HAP-1 (cell line): ENCODE measurements at regions not wholly inside any gene's neighbourhood (a gene's known extent, or its start where the extent isn't known, plus 50 kb on each side); places are given as distances from the start of the nearest gene placed in this dataset.
A peak's percentile ranks its signal among the peaks of the same experiment; 100 is the strongest.

Experiments used
- DNase-seq, 2 experiments: peaks; one replicate each; pipeline ENCODE4 v3.0.0-alpha.2; 2016 to 2020; ENCODE audit warnings: low spot score in 2 of 2
- H3K27me3 ChIP-seq: fragments of 250-450 bp; sonication (Bioruptor Pico); 2 replicates; pipeline ENCODE4 v1.5.1; 2020; ENCODE audit warnings: low read depth, mild to moderate bottlenecking, moderate library complexity
- H3K36me3 ChIP-seq: fragments of 250-450 bp; sonication (Bioruptor Pico); replicated peaks from 2 replicates; pipeline ENCODE4 v1.5.1; 2020; ENCODE audit warnings: mild to moderate bottlenecking
- H3K4me1 ChIP-seq: fragments of 250-450 bp; sonication (Bioruptor Pico); 2 replicates; pipeline ENCODE4 v1.5.1; 2020; ENCODE audit warnings: mild to moderate bottlenecking
- H3K4me3 ChIP-seq: fragments of 250-450 bp; sonication (Bioruptor Pico); 2 replicates; pipeline ENCODE4 v1.5.1; 2020; ENCODE audit warnings: mild to moderate bottlenecking, moderate library complexity
- H3K9me3 ChIP-seq: fragments of 250-450 bp; sonication (Bioruptor Pico); 2 replicates; pipeline ENCODE4 v1.5.1; 2020; ENCODE audit warnings: mild to moderate bottlenecking, moderate library complexity
- in situ Hi-C: fragments of 300-500 bp; cut with MboI; formaldehyde crosslinking; loops from 3 replicates; pipeline ENCODE4 v1.14.3; 2020; ENCODE audit warnings: low sequenced_read_pairs, inconsistent platforms, mixed read lengths

DNA sequence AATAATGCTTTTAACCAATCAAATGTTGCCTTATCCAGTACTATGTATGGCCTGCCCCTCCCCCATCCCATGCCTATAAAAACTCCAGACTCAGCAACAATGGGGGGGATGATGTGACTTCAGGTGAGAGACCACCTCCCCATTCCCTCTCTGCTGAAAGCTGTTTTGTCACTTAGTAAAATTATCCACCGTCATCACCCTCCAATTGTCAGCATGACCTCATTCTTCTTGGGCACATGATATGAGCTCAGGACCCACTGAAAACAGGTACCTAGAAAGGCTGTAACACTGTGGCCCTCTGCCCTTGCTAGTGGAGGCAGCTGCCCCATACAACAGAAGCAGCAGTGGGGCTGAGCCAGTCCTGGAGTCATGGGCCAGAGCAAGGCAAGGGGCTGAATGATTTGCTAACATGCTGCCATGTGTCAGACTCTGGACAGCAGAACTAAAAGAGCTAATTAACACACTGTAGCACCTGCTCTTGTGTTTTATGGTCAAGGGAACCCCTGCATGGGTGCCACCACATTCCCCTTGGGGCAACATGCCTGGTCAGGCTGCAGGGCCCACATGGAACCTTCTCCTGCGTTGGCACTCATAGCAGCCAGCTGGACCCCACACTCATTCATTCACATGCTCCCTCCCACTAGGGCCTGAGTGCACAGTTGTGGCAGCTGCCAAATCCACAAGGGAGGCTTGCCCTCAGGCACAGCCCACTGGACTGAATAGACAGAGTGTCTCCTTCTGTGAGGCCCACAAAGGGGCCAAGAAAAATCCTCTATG is 722.2 kb upstream of the PCDH20 start:
- no peak for DNase-seq
- Histone ChIP-seq H3K9me3 (peaks cover 6% of the 10 kb centered on the region), H3K4me1 (peaks cover 10% of the 10 kb centered on the region), H3K27me3 (no peaks in the 10 kb centered on the region), H3K4me3 (no peak overlapping the region), H3K36me3 (no peaks in the 10 kb centered on the region)
- in situ Hi-C loops, result loop anchor here (25.0 kb wide), 1 partner anchor 199 kb away; no protein-coding TSS in a partner anchor

DNA sequence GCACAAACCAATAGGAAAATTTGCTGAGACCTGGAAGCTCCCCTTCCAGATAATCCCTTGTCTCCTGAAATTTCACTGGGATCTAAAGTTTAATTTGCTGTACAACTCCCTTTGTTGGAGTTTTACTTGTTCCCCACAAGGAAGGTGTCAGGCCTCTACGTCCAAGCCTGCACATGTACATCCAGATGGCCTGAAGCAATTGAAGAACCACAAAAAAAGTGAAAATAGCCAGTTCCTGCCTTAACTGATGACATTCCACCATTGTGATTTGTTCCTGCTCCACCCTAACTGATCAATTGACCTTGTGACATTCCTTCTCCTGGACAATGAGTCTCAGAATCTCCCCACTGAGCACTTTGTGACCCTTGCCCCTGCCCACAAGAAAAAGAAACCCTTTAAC is 716.0 kb upstream of the PCDH20 start:
- Histone ChIP-seq H3K9me3 (no peaks in the 10 kb centered on the region), H3K36me3 (no peaks in the 10 kb centered on the region)
- in situ Hi-C loops, result loop anchor here (25.0 kb wide), 1 partner anchor 206 kb away; no protein-coding TSS in a partner anchor

DNA sequence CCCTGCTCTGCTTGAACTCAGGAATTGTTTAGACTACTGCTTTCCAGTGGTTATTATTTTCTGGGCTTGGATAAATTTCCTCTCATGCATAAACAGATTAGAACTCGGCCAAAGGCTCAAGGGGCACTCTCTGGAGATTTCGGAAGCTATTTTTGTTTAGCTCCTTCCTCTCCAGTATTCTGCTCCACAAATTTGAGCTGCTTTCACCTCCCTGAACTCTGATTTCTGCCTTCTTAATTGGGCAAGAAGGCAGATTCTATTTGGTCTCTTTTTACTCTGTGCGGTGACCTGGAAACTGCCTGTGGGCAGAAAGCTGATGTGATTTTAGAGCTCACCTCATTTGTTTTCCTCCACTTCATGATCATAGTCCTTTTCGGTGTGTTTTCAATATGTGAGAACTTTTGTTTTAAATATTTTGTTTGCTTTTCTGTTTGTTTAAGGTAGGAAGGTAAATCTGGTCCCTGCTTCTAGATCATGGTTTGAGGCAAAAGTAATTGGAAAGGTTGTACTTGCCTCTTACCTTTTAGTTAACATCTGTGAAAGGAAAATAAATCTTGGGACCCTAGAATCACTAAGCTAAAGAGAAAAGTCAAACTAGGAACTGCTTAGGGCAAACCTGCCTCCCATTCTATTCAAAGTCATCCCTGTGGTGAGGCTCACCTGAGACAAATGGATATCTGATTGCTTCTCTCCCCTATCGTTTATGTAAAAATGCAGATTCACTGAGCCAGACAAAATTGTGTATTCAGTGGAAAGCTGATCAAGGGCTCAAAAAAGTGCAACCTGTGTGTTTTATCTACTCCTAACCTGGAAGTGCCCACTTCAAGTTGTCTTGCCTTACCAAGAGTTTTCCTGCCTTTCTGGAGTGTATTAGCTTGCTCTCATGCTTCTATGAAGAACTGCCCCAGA is 714.7 kb upstream of the PCDH20 start:
- no peaks in the 10 kb centered on the region for H3K36me3 ChIP-seq
- no peaks in the 10 kb centered on the region for H3K9me3 ChIP-seq
- H3K27me3 ChIP-seq, result no peaks in the 10 kb centered on the region
- H3K4me1 ChIP-seq, result 0 out of 2 replicates have a peak, but pooled peaks cover 2% of the 10 kb centered on the region
- DNase-seq, result no peak
- in situ Hi-C loops, result loop anchor here (25.0 kb wide), 1 partner anchor 207 kb away; no protein-coding TSS in a partner anchor
- H3K4me3 ChIP-seq, result no peak overlapping the region

More for the DNA sequence above, 716.0 kb upstream of the PCDH20 start:
- H3K4me3 ChIP-seq, result no peak overlapping the region
- H3K4me1 ChIP-seq, result 0 out of 2 replicates have a peak, but pooled peaks cover 4% of the 10 kb centered on the region
- DNase-seq, result no peak
- no peaks in the 10 kb centered on the region for H3K27me3 ChIP-seq

GRCh38 chr13:62129000-62129551 is 713.4 kb upstream of the PCDH20 start:
- Histone ChIP-seq H3K27me3 (no peaks in the 10 kb centered on the region), H3K9me3 (no peaks in the 10 kb centered on the region), H3K4me3 (no peak overlapping the region), H3K4me1 (0 out of 2 replicates have a peak, but pooled peaks cover 2% of the 10 kb centered on the region), H3K36me3 (no peaks in the 10 kb centered on the region)
- in situ Hi-C loops, result loop anchor here (25.0 kb wide), 1 partner anchor 208 kb away; no protein-coding TSS in a partner anchor
- no peak for DNase-seq

DNA sequence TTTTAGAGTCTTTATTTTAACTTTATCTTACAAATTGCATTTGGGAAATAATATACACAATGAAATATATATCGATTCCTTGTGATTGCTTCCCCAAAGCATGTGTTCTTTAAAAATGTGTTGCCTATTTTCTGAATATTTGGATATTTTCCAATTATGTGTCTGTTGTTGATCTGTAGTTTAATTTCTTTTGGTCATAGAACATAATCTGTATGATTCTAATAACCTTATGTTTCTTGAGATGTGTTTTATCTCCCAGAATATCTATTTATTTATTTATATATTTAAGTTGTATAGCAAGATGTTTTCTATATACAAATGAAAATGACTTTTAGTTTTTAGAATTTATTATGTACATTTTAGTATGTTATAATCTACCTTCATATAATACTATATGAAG is 710.8 kb upstream of the PCDH20 start:
- in situ Hi-C loops, result loop anchor here (25.0 kb wide), 1 partner anchor 211 kb away; no protein-coding TSS in a partner anchor
- H3K9me3 ChIP-seq, result no peaks in the 10 kb centered on the region
- no peak for DNase-seq
- no peaks in the 10 kb centered on the region for H3K4me1 ChIP-seq
- no peak overlapping the region for H3K4me3 ChIP-seq
- H3K36me3 ChIP-seq, result no peaks in the 10 kb centered on the region
- no peaks in the 10 kb centered on the region for H3K27me3 ChIP-seq

GRCh38 chr13:62125451-62125850 is 709.8 kb upstream of the PCDH20 start:
- no peak for DNase-seq
- Histone ChIP-seq H3K9me3 (no peaks in the 10 kb centered on the region), H3K36me3 (no peaks in the 10 kb centered on the region), H3K4me3 (no peak overlapping the region), H3K4me1 (no peaks in the 10 kb centered on the region), H3K27me3 (no peaks in the 10 kb centered on the region)
- in situ Hi-C loops, result loop anchor here (25.0 kb wide), 1 partner anchor 212 kb away; no protein-coding TSS in a partner anchor

GRCh38 chr13:62123409-62123808 is 707.8 kb upstream of the PCDH20 start:
- in situ Hi-C loops, result no loop called here
- no peak overlapping the region for H3K4me3 ChIP-seq
- no peak for DNase-seq

GRCh38 chr13:62122434-62122833 is 706.8 kb upstream of the PCDH20 start:
- no peaks in the 10 kb centered on the region for H3K36me3 ChIP-seq
- H3K4me3 ChIP-seq, result no peak overlapping the region
- no peaks in the 10 kb centered on the region for H3K27me3 ChIP-seq
- DNase-seq, result no peak
- H3K9me3 ChIP-seq, result no peaks in the 10 kb centered on the region
- in situ Hi-C loops, result no loop called here
- H3K4me1 ChIP-seq, result peaks cover 5% of the 10 kb centered on the region

More at GRCh38 chr13:62123409-62123808, 707.8 kb upstream of the PCDH20 start:
- Histone ChIP-seq H3K27me3 (no peaks in the 10 kb centered on the region), H3K4me1 (peaks cover 5% of the 10 kb centered on the region), H3K9me3 (no peaks in the 10 kb centered on the region), H3K36me3 (no peaks in the 10 kb centered on the region)

- no peaks in the 10 kb centered on the region for H3K36me3 ChIP-seq
Observed at GRCh38 chr13:62119739-62120700, 704.4 kb upstream of the PCDH20 start.

DNA sequence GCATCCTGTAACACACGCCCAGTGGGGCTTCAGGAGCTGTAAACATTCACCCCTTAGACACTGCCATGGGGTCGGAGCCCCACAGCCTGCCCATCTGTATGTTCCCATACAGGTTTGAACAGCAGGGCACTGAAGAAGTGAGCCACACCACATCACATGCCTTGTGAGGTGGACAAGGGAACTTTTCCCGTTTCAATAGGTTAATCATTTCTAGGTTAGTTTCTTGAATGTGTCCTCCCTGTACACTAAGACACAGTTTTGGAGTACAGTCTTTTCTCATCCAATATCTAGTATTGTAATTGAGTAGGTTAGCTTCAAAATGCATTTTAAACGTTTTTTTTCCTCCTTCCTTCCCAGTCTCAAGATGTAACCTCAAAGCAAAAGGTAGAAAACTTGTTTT is 700.2 kb upstream of the PCDH20 start:
- Histone ChIP-seq H3K4me3 (no peak overlapping the region), H3K27me3 (no peaks in the 10 kb centered on the region), H3K36me3 (no peaks in the 10 kb centered on the region), H3K9me3 (no peaks in the 10 kb centered on the region), H3K4me1 (peaks cover 5% of the 10 kb centered on the region)
- in situ Hi-C loops, result no loop called here
- no peak for DNase-seq

More at GRCh38 chr13:62119739-62120700, 704.4 kb upstream of the PCDH20 start:
- H3K27me3 ChIP-seq, result no peaks in the 10 kb centered on the region
- no peaks in the 10 kb centered on the region for H3K9me3 ChIP-seq
- DNase-seq, result peak in 1 of 2 experiments; percentile 49
- in situ Hi-C loops, result no loop called here
- no peak overlapping the region for H3K4me3 ChIP-seq
- peaks cover 5% of the 10 kb centered on the region for H3K4me1 ChIP-seq

DNA sequence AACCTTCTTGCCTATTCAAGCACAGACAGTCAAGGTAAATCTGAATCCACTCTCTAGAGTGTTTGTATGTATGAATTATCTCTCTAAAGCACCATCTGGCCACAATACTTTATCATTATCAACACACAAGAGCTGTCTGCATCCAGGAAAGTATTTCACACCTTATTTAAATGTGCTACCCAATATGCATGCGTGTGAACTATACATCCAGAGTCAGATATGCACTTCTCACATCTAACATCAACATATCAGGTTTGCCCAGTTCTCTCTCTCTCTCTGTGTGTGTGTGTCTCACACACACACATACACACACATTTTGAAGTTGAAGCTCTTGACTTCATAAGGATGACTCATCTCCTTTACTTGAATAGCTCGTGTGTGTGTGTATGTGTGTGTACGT is 697.5 kb upstream of the PCDH20 start:
- in situ Hi-C loops, result no loop called here
- no peak overlapping the region for H3K4me3 ChIP-seq
- no peaks in the 10 kb centered on the region for H3K36me3 ChIP-seq
- H3K9me3 ChIP-seq, result no peaks in the 10 kb centered on the region
- H3K27me3 ChIP-seq, result no peaks in the 10 kb centered on the region
- DNase-seq, result no peak
- H3K4me1 ChIP-seq, result no peaks in the 10 kb centered on the region

DNA sequence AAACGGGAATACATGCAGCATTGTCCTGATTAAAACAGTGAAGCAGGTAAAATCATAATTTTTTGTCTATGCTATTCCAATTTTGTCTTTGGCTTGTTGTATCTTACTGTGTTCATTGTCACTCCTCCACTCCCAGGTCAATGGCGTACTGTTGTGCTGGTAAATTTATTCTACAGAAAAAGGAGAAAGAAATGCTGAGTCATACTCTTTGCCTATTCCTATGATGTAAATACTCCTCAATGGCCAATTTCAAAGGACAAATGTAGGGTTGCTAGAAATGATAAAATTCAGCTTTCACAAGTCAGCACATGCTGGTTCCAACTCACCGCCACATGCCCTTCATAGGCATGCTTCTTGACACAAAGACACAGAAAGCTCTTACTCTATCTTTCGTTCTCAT is 694.4 kb upstream of the PCDH20 start:
- in situ Hi-C loops, result no loop called here
- Histone ChIP-seq H3K4me3 (no peak overlapping the region), H3K36me3 (no peaks in the 10 kb centered on the region), H3K4me1 (no peaks in the 10 kb centered on the region), H3K9me3 (no peaks in the 10 kb centered on the region), H3K27me3 (no peaks in the 10 kb centered on the region)
- no peak for DNase-seq
